ENCODE measurements at regions not wholly inside any gene's neighbourhood (a gene's known extent, or its start where the extent isn't known, plus 50 kb on each side); places are given as distances from the start of the nearest gene placed in this dataset.
"Not testable (repeated sequence)": the region's sequence is repeated elsewhere in the genome, so short reads cannot be mapped to it uniquely, and the experiment has no call there.

- TF ChIP-seq CTCF (IDR thresholded peaks at IDR 0.05; ENCODE audit: low read depth, low read length), result no peak
- no peak overlapping the region for H3K4me3 ChIP-seq (ENCODE audit: low read depth, low read length)
These were observed 549.9 kb upstream of the CDH5 start for GRCh38 chr16:65816556-65816955.

GRCh38 chr16:65815707-65816106 lies 550.8 kb upstream of the CDH5 start:
- no peak overlapping the region for H3K4me3 ChIP-seq (ENCODE audit: low read depth, low read length)
- no peak for TF ChIP-seq CTCF (IDR thresholded peaks at IDR 0.05; ENCODE audit: low read depth, low read length)

GRCh38 chr16:65813879-65814278 lies 552.6 kb upstream of the CDH5 start:
- H3K4me3 ChIP-seq (ENCODE audit: low read depth, low read length), result not testable (repeated sequence)

GRCh38 chr16:65809627-65810026 lies 556.9 kb upstream of the CDH5 start:
- TF ChIP-seq CTCF (IDR thresholded peaks at IDR 0.05; ENCODE audit: low read depth, low read length), result no peak
- H3K4me3 ChIP-seq (ENCODE audit: low read depth, low read length), result no peak overlapping the region

GRCh38 chr16:65808790-65809189 lies 557.7 kb upstream of the CDH5 start:
- no peak for TF ChIP-seq CTCF (IDR thresholded peaks at IDR 0.05; ENCODE audit: low read depth, low read length)
- H3K4me3 ChIP-seq (ENCODE audit: low read depth, low read length), result no peak overlapping the region

GRCh38 chr16:65807858-65808257 lies 558.6 kb upstream of the CDH5 start:
- TF ChIP-seq CTCF (IDR thresholded peaks at IDR 0.05; ENCODE audit: low read depth, low read length), result no peak
- H3K4me3 ChIP-seq (ENCODE audit: low read depth, low read length), result no peak overlapping the region

GRCh38 chr16:65805704-65806103 lies 560.8 kb upstream of the CDH5 start:
- not testable (repeated sequence) for H3K4me3 ChIP-seq (ENCODE audit: low read depth, low read length)

- TF ChIP-seq CTCF (IDR thresholded peaks at IDR 0.05; ENCODE audit: low read depth, low read length), result no peak
These were observed 570.0 kb upstream of the CDH5 start for GRCh38 chr16:65796481-65796880.

GRCh38 chr16:65794973-65795372 lies 571.5 kb upstream of the CDH5 start:
- H3K4me3 ChIP-seq (ENCODE audit: low read depth, low read length), result no peak overlapping the region
- no peak for TF ChIP-seq CTCF (IDR thresholded peaks at IDR 0.05; ENCODE audit: low read depth, low read length)

More at GRCh38 chr16:65796481-65796880, 570.0 kb upstream of the CDH5 start:
- no peak overlapping the region for H3K4me3 ChIP-seq (ENCODE audit: low read depth, low read length)
